ENCODE measurements at regions not wholly inside any gene's neighbourhood (a gene's known extent, or its start where the extent isn't known, plus 50 kb on each side); places are given as distances from the start of the nearest gene placed in this dataset.

DNA sequence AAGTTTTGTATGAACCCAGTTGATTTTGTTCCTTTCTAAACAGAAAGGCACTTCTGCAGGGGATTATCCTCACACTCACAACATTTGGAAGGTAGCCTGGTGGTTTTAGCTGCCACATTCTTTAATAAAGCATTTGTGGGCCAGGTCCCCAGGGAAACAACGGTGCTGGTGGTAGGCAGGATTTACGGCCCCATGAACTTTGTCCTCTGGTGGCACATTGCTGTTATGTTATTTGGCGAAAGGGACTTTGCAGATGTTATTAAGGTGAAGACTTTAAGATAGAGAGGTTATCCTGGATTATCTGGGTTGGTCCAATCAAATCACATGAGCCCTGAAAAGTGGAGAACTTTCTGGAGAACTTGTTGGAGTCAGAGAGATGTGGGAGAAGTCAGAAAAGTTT is 86.3 kb upstream of the C9orf72 start:
- Histone ChIP-seq H3K27me3 (ENCODE audit: control insufficient read depth in 1 of 2, insufficient read depth in 2 of 2, low read length in 2 of 2) (no peaks in the 10 kb centered on the region; a peak in 1 of 5 replicates), H3K4me2 (ENCODE audit: low read depth, low read length) (no peak overlapping the region; the same call in 1 of the 2 replicates), H3K79me2 (ENCODE audit: insufficient read depth, low read length) (no peaks in the 10 kb centered on the region), H3K36me3 (replicated peaks in 1 of 2; ENCODE audit: control insufficient read depth in 1 of 2, insufficient read depth in 2 of 2, low read length in 2 of 2) (no peaks in the 10 kb centered on the region), H3K27ac (ENCODE audit: extremely low read length, insufficient read depth, low read length) (no peak overlapping the region), H3K9ac (ENCODE audit: insufficient read depth, low read depth, low read length) (no peak overlapping the region), H3K4me3 (replicated peaks in 1 of 3; ENCODE audit: insufficient read depth in 1 of 3, low read depth in 2 of 3, low read length in 3 of 3) (no peak overlapping the region), H3K9me3 (ENCODE audit: low read length) (no peaks in the 10 kb centered on the region), H2AFZ (ENCODE audit: low read length) (no peak overlapping the region), H4K20me1 (ENCODE audit: insufficient read depth, low read length) (no peaks in the 10 kb centered on the region), H3K4me1 (ENCODE audit: insufficient read depth, low read length) (peaks cover 13% of the 10 kb centered on the region)
- DNase-seq (ENCODE audit: low spot score) (no peak), FAIRE-seq (no peak), ATAC-seq (no peak)
- in situ Hi-C loops (cut with HindIII; ENCODE audit: extremely low pct_ligation_motif_present, low pct_unique_long_range_greater_than_20kb) (no loop called here), intact Hi-C loops (cut with micrococcal nuclease; ENCODE audit: unreplicated experiment) (no loop called here)
- WGBS (ENCODE audit: low lambda C conversion rate): 0% methylated on average over 3 of the region's 3 CpGs
- TF ChIP-seq HNF4A (CRISPR knock-in tag; IDR thresholded peaks at IDR 0.05): peak; percentile 21; the same call in 1 of the 2 replicates
- TF ChIP-seq, protein P1, sequence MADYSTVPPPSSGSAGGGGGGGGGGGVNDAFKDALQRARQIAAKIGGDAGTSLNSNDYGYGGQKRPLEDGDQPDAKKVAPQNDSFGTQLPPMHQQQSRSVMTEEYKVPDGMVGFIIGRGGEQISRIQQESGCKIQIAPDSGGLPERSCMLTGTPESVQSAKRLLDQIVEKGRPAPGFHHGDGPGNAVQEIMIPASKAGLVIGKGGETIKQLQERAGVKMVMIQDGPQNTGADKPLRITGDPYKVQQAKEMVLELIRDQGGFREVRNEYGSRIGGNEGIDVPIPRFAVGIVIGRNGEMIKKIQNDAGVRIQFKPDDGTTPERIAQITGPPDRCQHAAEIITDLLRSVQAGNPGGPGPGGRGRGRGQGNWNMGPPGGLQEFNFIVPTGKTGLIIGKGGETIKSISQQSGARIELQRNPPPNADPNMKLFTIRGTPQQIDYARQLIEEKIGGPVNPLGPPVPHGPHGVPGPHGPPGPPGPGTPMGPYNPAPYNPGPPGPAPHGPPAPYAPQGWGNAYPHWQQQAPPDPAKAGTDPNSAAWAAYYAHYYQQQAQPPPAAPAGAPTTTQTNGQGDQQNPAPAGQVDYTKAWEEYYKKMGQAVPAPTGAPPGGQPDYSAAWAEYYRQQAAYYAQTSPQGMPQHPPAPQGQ (CRISPR knock-in tag; IDR thresholded peaks at IDR 0.05; ENCODE audit: borderline replicate concordance): no peak
- no TSS peak for BruUV-seq (replicated peaks)
- CTCF ChIA-PET (ENCODE audit: low intra/inter-chr PET ratio, low total read pairs): no interaction called here
- POLR2A ChIA-PET: no interaction called here

DNA sequence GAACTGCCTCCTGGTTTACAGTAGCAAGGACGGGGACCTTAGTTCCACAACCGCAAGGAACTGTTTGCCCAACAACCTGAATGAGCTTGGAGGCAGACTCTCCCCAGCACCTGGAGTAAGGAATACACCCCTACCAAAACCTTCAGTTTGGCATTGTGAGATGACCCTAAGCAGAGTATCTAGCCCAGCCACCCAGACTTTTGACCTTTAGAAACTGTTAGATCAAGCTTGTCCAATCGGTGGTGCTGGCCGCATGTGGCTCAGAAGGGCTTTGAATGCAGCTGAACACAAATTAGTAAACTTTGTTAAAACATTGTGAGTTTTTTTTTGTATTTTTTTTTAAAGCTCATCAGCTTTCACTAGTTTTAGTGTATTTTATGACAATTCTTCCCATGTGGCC is 86.9 kb upstream of the C9orf72 start:
- 56% methylated on average over 4 of the region's 4 CpGs for WGBS (ENCODE audit: low lambda C conversion rate)
- TF ChIP-seq MLLT10 (CRISPR knock-in tag; IDR thresholded peaks at IDR 0.05): no peak
- TF ChIP-seq JUND (CRISPR knock-in tag; IDR thresholded peaks at IDR 0.05): no peak
- TF ChIP-seq, protein P2, sequence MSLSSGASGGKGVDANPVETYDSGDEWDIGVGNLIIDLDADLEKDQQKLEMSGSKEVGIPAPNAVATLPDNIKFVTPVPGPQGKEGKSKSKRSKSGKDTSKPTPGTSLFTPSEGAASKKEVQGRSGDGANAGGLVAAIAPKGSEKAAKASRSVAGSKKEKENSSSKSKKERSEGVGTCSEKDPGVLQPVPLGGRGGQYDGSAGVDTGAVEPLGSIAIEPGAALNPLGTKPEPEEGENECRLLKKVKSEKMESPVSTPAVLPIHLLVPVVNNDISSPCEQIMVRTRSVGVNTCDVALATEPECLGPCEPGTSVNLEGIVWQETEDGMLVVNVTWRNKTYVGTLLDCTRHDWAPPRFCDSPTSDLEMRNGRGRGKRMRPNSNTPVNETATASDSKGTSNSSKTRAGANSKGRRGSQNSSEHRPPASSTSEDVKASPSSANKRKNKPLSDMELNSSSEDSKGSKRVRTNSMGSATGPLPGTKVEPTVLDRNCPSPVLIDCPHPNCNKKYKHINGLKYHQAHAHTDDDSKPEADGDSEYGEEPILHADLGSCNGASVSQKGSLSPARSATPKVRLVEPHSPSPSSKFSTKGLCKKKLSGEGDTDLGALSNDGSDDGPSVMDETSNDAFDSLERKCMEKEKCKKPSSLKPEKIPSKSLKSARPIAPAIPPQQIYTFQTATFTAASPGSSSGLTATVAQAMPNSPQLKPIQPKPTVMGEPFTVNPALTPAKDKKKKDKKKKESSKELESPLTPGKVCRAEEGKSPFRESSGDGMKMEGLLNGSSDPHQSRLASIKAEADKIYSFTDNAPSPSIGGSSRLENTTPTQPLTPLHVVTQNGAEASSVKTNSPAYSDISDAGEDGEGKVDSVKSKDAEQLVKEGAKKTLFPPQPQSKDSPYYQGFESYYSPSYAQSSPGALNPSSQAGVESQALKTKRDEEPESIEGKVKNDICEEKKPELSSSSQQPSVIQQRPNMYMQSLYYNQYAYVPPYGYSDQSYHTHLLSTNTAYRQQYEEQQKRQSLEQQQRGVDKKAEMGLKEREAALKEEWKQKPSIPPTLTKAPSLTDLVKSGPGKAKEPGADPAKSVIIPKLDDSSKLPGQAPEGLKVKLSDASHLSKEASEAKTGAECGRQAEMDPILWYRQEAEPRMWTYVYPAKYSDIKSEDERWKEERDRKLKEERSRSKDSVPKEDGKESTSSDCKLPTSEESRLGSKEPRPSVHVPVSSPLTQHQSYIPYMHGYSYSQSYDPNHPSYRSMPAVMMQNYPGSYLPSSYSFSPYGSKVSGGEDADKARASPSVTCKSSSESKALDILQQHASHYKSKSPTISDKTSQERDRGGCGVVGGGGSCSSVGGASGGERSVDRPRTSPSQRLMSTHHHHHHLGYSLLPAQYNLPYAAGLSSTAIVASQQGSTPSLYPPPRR (CRISPR knock-in tag; IDR thresholded peaks at IDR 0.05; ENCODE audit: borderline replicate concordance): no peak

More for the DNA sequence above, 86.9 kb upstream of the C9orf72 start:
- Histone ChIP-seq H2AFZ (ENCODE audit: low read length) (no peak overlapping the region), H3K27me3 (ENCODE audit: control insufficient read depth in 1 of 2, insufficient read depth in 2 of 2, low read length in 2 of 2) (no peaks in the 10 kb centered on the region; a peak in 1 of 5 replicates), H4K20me1 (ENCODE audit: insufficient read depth, low read length) (no peaks in the 10 kb centered on the region), H3K36me3 (replicated peaks in 1 of 2; ENCODE audit: control insufficient read depth in 1 of 2, insufficient read depth in 2 of 2, low read length in 2 of 2) (no peaks in the 10 kb centered on the region), H3K4me3 (replicated peaks in 1 of 3; ENCODE audit: insufficient read depth in 1 of 3, low read depth in 2 of 3, low read length in 3 of 3) (no peak overlapping the region), H3K79me2 (ENCODE audit: insufficient read depth, low read length) (no peaks in the 10 kb centered on the region), H3K9ac (ENCODE audit: insufficient read depth, low read depth, low read length) (no peak overlapping the region), H3K4me2 (ENCODE audit: low read depth, low read length) (no peak overlapping the region), H3K9me3 (ENCODE audit: low read length) (no peaks in the 10 kb centered on the region), H3K27ac (ENCODE audit: extremely low read length, insufficient read depth, low read length) (no peak overlapping the region), H3K4me1 (ENCODE audit: insufficient read depth, low read length) (peaks cover 19% of the 10 kb centered on the region)
- ATAC-seq: no peak
- FAIRE-seq: no peak
- no peak for DNase-seq (ENCODE audit: low spot score)
- ChIA-PET POLR2A (no interaction called here), CTCF (ENCODE audit: low intra/inter-chr PET ratio, low total read pairs) (no interaction called here)
- intact Hi-C loops (cut with micrococcal nuclease; ENCODE audit: unreplicated experiment): no loop called here
- BruUV-seq (replicated peaks): no TSS peak
- in situ Hi-C loops (cut with HindIII; ENCODE audit: extremely low pct_ligation_motif_present, low pct_unique_long_range_greater_than_20kb): no loop called here
